ENCODE measurements at regions not wholly inside any gene's neighbourhood (a gene's known extent, or its start where the extent isn't known, plus 50 kb on each side); places are given as distances from the start of the nearest gene placed in this dataset.

DNA sequence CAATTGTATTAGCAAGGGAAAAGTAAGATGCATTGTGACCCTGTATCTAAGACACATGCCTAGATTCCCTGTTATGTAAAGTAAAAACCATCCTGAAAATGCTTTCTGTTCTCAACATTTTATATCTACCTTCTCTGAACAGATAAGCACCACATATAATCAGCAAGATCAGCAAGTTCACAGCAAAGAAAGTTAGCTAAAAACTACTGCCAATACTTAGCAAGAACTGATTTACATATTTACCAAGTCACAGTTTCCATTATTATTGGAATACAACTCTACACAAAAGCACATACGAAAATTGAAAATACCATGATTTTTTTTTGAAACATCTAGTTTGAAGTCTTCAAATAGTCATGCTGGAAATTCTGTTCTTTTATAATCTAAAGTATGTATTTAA, 1118.1 kb downstream of the TAF11L14 start:
- Mint-ChIP-seq H3K27me3 (ENCODE audit: unreplicated experiment) (no peaks in the 10 kb centered on the region), H3K4me3 (ENCODE audit: unreplicated experiment) (no peak overlapping the region), H3K4me1 (ENCODE audit: low read depth, unreplicated experiment) (peaks cover 4% of the 10 kb centered on the region), H3K9me3 (ENCODE audit: unreplicated experiment) (peaks cover 2% of the 10 kb centered on the region), H3K36me3 (ENCODE audit: unreplicated experiment) (peaks cover 8% of the 10 kb centered on the region), H3K27ac (ENCODE audit: unreplicated experiment) (no peak overlapping the region)
- TF ChIP-seq CTCF (IDR thresholded peaks at IDR 0.05; ENCODE audit: partially characterized antibody, unreplicated experiment), result no peak
- DNase-seq, result no peak

DNA sequence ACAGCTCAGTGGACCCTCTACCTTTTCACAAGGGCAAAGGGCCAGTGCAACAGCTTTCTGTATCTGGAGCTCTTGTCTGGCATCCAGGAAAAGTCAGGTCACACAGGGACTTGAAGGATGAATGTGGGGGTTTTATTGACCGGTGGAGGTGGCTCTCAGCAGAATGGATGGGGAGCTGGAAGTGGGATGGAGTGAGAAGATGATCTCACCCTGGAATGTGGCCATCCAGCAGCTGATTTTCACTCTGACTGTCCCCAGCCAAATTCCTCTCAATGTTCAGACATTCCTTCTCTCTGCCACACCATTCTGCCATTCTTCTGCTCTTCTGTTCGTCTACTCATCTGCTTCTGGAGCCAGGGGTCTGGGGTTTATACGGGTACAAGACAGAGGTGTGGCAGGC, 1119.9 kb downstream of the TAF11L14 start:
- no peak for DNase-seq
- peaks cover 2% of the 10 kb centered on the region for H3K9me3 Mint-ChIP-seq (ENCODE audit: unreplicated experiment)
- peaks cover 4% of the 10 kb centered on the region for H3K4me1 Mint-ChIP-seq (ENCODE audit: low read depth, unreplicated experiment)
- H3K27me3 Mint-ChIP-seq (ENCODE audit: unreplicated experiment), result no peaks in the 10 kb centered on the region
- H3K36me3 Mint-ChIP-seq (ENCODE audit: unreplicated experiment), result peaks cover 1% of the 10 kb centered on the region
- no peak overlapping the region for H3K27ac Mint-ChIP-seq (ENCODE audit: unreplicated experiment)
- no peak for TF ChIP-seq CTCF (IDR thresholded peaks at IDR 0.05; ENCODE audit: partially characterized antibody, unreplicated experiment)
- no peak overlapping the region for H3K4me3 Mint-ChIP-seq (ENCODE audit: unreplicated experiment)

- no peaks in the 10 kb centered on the region for H3K27me3 Mint-ChIP-seq (ENCODE audit: unreplicated experiment)
Measured at GRCh38 chr5:18761801-18762200, 1127.5 kb downstream of the TAF11L14 start.

GRCh38 chr5:18764161-18764560, 1129.9 kb downstream of the TAF11L14 start:
- DNase-seq, result no peak
- no peak overlapping the region for H3K27ac Mint-ChIP-seq (ENCODE audit: unreplicated experiment)
- no peaks in the 10 kb centered on the region for H3K9me3 Mint-ChIP-seq (ENCODE audit: unreplicated experiment)
- TF ChIP-seq CTCF (IDR thresholded peaks at IDR 0.05; ENCODE audit: partially characterized antibody, unreplicated experiment), result no peak
- no peaks in the 10 kb centered on the region for H3K27me3 Mint-ChIP-seq (ENCODE audit: unreplicated experiment)
- H3K4me1 Mint-ChIP-seq (ENCODE audit: low read depth, unreplicated experiment), result no peaks in the 10 kb centered on the region
- H3K4me3 Mint-ChIP-seq (ENCODE audit: unreplicated experiment), result no peak overlapping the region
- H3K36me3 Mint-ChIP-seq (ENCODE audit: unreplicated experiment), result no peaks in the 10 kb centered on the region

More at GRCh38 chr5:18761801-18762200, 1127.5 kb downstream of the TAF11L14 start:
- no peaks in the 10 kb centered on the region for H3K4me1 Mint-ChIP-seq (ENCODE audit: low read depth, unreplicated experiment)
- H3K36me3 Mint-ChIP-seq (ENCODE audit: unreplicated experiment), result no peaks in the 10 kb centered on the region
- TF ChIP-seq CTCF (IDR thresholded peaks at IDR 0.05; ENCODE audit: partially characterized antibody, unreplicated experiment), result no peak
- no peak overlapping the region for H3K27ac Mint-ChIP-seq (ENCODE audit: unreplicated experiment)
- DNase-seq, result no peak
- H3K9me3 Mint-ChIP-seq (ENCODE audit: unreplicated experiment), result no peaks in the 10 kb centered on the region
- no peak overlapping the region for H3K4me3 Mint-ChIP-seq (ENCODE audit: unreplicated experiment)

DNA sequence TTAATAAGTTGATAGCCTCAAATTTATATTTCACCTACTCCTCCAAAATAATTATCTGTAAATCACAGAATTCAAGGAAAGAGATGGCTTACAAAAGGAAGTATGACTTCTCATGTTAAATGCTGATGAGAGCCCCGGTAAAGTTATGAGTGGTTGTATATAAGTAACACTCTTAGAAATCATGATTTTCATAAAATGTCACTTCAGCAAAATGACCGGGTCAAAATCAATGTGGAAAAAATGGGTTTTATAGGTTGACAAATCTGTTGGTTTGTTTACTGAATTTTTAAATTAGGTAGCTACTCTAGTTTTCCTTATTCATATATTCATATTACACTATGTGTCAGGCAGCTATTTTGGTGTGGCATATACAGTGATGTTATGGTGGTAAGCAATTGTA, 1131.0 kb downstream of the TAF11L14 start:
- Mint-ChIP-seq H3K4me1 (ENCODE audit: low read depth, unreplicated experiment) (no peaks in the 10 kb centered on the region), H3K27ac (ENCODE audit: unreplicated experiment) (no peak overlapping the region), H3K36me3 (ENCODE audit: unreplicated experiment) (no peaks in the 10 kb centered on the region), H3K27me3 (ENCODE audit: unreplicated experiment) (no peaks in the 10 kb centered on the region), H3K9me3 (ENCODE audit: unreplicated experiment) (no peaks in the 10 kb centered on the region), H3K4me3 (ENCODE audit: unreplicated experiment) (no peak overlapping the region)
- DNase-seq, result no peak
- no peak for TF ChIP-seq CTCF (IDR thresholded peaks at IDR 0.05; ENCODE audit: partially characterized antibody, unreplicated experiment)

Measured in glutamatergic neuron (in vitro differentiated cells).